ENCODE measurements at regions not wholly inside any gene's neighbourhood (a gene's known extent, or its start where the extent isn't known, plus 50 kb on each side); places are given as distances from the start of the nearest gene placed in this dataset.

DNA sequence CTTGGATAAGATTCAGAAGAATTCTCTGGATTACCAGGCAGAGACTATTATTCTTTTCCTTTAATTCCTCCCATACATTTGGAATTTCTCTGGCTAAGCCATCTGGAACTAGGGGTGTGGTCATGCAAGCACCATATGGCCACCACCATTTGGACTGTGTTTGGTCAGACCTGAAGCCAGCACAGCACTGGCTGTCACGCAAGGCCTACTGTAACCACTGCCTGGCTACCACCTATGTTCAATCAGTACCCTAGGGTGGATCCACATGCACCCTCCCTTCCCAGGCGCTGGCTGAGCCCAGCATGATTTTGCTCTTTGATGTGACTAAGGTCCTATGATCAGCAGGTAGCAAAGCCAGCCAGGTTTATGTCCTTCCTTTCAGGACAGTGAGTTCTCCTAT, 287.8 kb upstream of the GOLIM4 start:
- Histone ChIP-seq H3K27me3 (no peaks in the 10 kb centered on the region), H3K4me3 (replicated peaks in 1 of 3) (no peak overlapping the region), H3K27ac (no peak overlapping the region), H3K4me1 (no peaks in the 10 kb centered on the region), H3K9me3 (no peaks in the 10 kb centered on the region), H3K36me3 (no peaks in the 10 kb centered on the region)
- 94 to 100% methylated on average over 2 of the region's 2 CpGs for WGBS, 2 donors
- no peak for DNase-seq
- TF ChIP-seq, protein P1, sequence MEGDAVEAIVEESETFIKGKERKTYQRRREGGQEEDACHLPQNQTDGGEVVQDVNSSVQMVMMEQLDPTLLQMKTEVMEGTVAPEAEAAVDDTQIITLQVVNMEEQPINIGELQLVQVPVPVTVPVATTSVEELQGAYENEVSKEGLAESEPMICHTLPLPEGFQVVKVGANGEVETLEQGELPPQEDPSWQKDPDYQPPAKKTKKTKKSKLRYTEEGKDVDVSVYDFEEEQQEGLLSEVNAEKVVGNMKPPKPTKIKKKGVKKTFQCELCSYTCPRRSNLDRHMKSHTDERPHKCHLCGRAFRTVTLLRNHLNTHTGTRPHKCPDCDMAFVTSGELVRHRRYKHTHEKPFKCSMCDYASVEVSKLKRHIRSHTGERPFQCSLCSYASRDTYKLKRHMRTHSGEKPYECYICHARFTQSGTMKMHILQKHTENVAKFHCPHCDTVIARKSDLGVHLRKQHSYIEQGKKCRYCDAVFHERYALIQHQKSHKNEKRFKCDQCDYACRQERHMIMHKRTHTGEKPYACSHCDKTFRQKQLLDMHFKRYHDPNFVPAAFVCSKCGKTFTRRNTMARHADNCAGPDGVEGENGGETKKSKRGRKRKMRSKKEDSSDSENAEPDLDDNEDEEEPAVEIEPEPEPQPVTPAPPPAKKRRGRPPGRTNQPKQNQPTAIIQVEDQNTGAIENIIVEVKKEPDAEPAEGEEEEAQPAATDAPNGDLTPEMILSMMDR (IDR thresholded peaks at IDR 0.05): no peak
- intact Hi-C loops (cut with DNase I): no loop called here

DNA sequence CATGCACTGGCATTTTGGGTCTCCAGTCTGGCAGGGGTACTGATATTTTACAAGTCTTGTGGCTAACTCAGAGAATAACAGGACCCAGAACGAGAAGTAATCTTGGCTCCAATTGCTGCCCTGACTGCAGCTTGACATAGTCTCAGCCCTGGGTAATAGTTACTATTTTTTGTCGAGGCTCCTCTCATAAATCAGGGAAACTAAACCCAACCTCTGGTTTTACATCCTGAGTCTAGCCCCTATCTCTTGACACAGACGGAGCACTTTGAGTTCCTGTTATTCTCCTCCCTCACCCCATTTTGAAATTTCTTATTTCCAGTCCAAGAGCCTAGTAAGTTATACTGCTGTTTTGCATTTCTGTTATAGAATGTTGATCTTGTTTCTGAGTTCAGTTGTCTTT, 276.1 kb upstream of the GOLIM4 start:
- H3K9me3 ChIP-seq: no peaks in the 10 kb centered on the region
- H3K27me3 ChIP-seq: no peaks in the 10 kb centered on the region
- H3K4me3 ChIP-seq (replicated peaks in 1 of 3): no peak overlapping the region
- WGBS, 2 donors: 79 to 84% methylated on average over 3 of the region's 3 CpGs
- TF ChIP-seq POLR2A (IDR thresholded peaks at IDR 0.05): no peak
- TF ChIP-seq, protein P1 (IDR thresholded peaks at IDR 0.05): no peak
- no peak overlapping the region for H3K27ac ChIP-seq
- intact Hi-C loops (cut with DNase I): no loop called here
- no peaks in the 10 kb centered on the region for H3K4me1 ChIP-seq
- H3K36me3 ChIP-seq: no peaks in the 10 kb centered on the region
- no peak for DNase-seq

DNA sequence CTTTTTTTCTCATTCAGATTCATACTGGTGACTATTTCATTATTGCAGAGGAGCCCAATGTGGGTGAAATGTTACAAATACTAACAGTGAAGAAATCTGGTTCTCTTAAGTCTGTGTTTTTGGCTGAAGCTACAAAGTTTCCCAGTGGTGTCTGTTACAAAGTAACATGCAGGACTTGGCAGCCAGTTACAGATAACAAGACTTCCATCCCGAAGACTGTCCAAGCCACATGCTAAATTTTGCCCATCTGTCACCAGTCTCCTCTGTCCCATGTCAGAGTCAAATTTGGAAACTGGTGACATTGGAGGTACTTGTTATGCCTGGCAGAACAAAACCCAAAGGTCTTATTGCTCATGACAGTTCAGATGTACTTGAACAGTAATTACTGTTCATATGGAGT, 269.2 kb upstream of the GOLIM4 start:
- intact Hi-C loops (cut with DNase I): no loop called here
- no peak overlapping the region for H3K4me3 ChIP-seq (replicated peaks in 1 of 3)
- no peak for TF ChIP-seq POLR2A (IDR thresholded peaks at IDR 0.05)
- TF ChIP-seq, protein P1 (IDR thresholded peaks at IDR 0.05): no peak
- no peaks in the 10 kb centered on the region for H3K4me1 ChIP-seq
- no peak for DNase-seq
- no peaks in the 10 kb centered on the region for H3K36me3 ChIP-seq
- 68 to 81% methylated on average over 1 of the region's 1 CpG for WGBS, 2 donors
- no peaks in the 10 kb centered on the region for H3K27me3 ChIP-seq
- H3K9me3 ChIP-seq: no peaks in the 10 kb centered on the region
- H3K27ac ChIP-seq: no peak overlapping the region

DNA sequence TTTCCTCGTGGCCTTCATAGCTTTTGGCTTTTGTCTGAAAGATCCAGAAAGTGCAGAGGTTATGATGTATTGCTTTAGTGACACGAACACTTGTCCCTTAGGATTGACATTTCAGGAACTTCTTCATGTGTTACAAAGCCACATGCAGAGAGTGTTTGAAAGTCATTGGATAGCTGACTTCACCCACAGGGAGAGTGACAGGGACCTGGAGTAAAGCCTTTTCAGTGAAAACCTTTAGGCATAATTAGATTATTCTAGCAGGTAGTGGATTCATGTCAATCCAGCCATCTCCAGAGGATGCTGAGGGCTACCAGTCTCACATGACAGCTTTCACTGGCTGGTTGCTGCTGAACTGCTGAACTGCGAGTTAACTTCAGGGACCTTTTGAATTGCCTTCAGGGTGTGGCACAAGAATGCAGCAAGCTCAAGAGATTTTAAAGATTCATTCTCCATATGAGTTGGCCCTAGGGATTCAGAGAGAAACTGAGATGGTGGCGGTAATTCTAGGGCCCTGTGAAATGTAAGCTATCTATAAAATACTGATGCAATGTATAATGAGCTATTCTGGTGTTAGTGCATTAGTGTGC, 267.0 kb upstream of the GOLIM4 start:
- no peak overlapping the region for H3K4me3 ChIP-seq (replicated peaks in 1 of 3)
- no peaks in the 10 kb centered on the region for H3K36me3 ChIP-seq
- intact Hi-C loops (cut with DNase I): no loop called here
- H3K27me3 ChIP-seq: no peaks in the 10 kb centered on the region
- no peaks in the 10 kb centered on the region for H3K4me1 ChIP-seq
- TF ChIP-seq, protein P1 (IDR thresholded peaks at IDR 0.05): no peak
- TF ChIP-seq POLR2A (IDR thresholded peaks at IDR 0.05): no peak
- no peaks in the 10 kb centered on the region for H3K9me3 ChIP-seq
- no peak for DNase-seq
- H3K27ac ChIP-seq: no peak overlapping the region
- 69 to 78% methylated on average over 4 of the region's 4 CpGs for WGBS, 2 donors

DNA sequence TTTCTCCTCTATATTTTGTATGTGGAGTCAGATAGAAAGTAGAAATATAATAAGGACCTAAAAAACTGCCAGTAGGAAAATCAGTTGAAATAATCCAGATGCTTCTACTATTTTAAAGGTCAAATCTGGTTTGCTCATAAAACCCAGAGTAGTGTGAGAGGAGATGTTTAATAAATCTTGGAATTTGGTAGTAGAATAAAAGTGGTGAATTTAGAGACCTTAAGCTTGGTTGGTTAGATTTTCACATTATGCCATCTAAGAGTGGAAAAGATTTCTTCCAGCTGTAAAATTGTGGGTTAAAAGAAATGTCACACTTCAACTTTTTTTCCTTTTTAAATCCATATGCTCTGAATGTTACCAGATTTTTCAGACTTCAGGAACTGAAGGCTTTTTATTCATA, 266.4 kb upstream of the GOLIM4 start:
- TF ChIP-seq, protein P1 (IDR thresholded peaks at IDR 0.05): no peak
- no peak for TF ChIP-seq POLR2A (IDR thresholded peaks at IDR 0.05)
- Histone ChIP-seq H3K4me3 (replicated peaks in 1 of 3) (no peak overlapping the region), H3K27me3 (no peaks in the 10 kb centered on the region), H3K27ac (no peak overlapping the region), H3K9me3 (no peaks in the 10 kb centered on the region), H3K36me3 (no peaks in the 10 kb centered on the region), H3K4me1 (no peaks in the 10 kb centered on the region)
- intact Hi-C loops (cut with DNase I): no loop called here
- no peak for DNase-seq

Data from thyroid gland (tissue), 4 donors.